Suprapubic skin (tissue), 4 donors: ENCODE measurements at regions not wholly inside any gene's neighbourhood (a gene's known extent, or its start where the extent isn't known, plus 50 kb on each side); places are given as distances from the start of the nearest gene placed in this dataset.

Experiments used
- DNase-seq, 2 donors: peaks; one replicate each; pipeline ENCODE4 v3.0.0-alpha.2; 2019; ENCODE audit warnings: low spot score in 2 of 2
- H3K27ac ChIP-seq: fragments of 200-600 bp; sonication (generic); one replicate; pipeline ENCODE4 v1.5.1; 2019
- H3K27me3 ChIP-seq: fragments of 200-600 bp; sonication (generic); one replicate; pipeline ENCODE4 v1.5.1; 2019
- H3K36me3 ChIP-seq: fragments of 200-600 bp; sonication (generic); one replicate; pipeline ENCODE4 v1.5.1; 2019
- H3K4me1 ChIP-seq: fragments of 200-600 bp; sonication (generic); one replicate; pipeline ENCODE4 v1.5.1; 2019
- H3K4me3 ChIP-seq: fragments of 200-600 bp; sonication (generic); one replicate; pipeline ENCODE4 v1.5.1; 2019; ENCODE audit warnings: mild to moderate bottlenecking
- H3K9me3 ChIP-seq: fragments of 200-600 bp; sonication (generic); one replicate; pipeline ENCODE4 v1.5.1; 2019
- EP300 ChIP-seq: sonication (generic); formaldehyde crosslinking; IDR thresholded peaks from one replicate; pipeline ENCODE4 v1.6.1; 2017; ENCODE audit warnings: antibody characterized with exemption
- POLR2A ChIP-seq, 2 donors: fragments of 450-650 bp; IDR thresholded peaks; one replicate each; pipeline ENCODE4 v1.6.1; 2017; ENCODE audit warnings: antibody characterized with exemption in 2 of 2, mild to moderate bottlenecking in 2 of 2, moderate library complexity in 2 of 2
- POLR2AphosphoS5 ChIP-seq, 3 donors: sonication (generic); formaldehyde crosslinking; IDR thresholded peaks; one replicate each; pipeline ENCODE4 v1.6.1; 2017; ENCODE audit warnings: antibody characterized with exemption in 3 of 3
- WGBS: methylation state at CpG from one replicate; pipeline ENCODE4 v1.1.5; 2018; 5-methylcytosine and 5-hydroxymethylcytosine counted together
- TF ChIP-seq, protein P1 (sequence below), 2 donors: fragments of 200-600 bp in 1 of 2; fragments of 450-650 bp in 1 of 2; sonication (generic) in 1 of 2; IDR thresholded peaks; one replicate each; pipeline ENCODE4 v1.5.1; 2016 to 2019; ENCODE audit warnings: antibody characterized with exemption in 2 of 2, mild to moderate bottlenecking in 1 of 2, moderate library complexity in 1 of 2

- DNase-seq = no peak
- peaks cover 56% of the 10 kb centered on the region for H3K4me1 ChIP-seq
- WGBS = 32% methylated on average over 4 of the region's 4 CpGs
- no peaks in the 10 kb centered on the region for H3K27me3 ChIP-seq
- no peaks in the 10 kb centered on the region for H3K9me3 ChIP-seq
- H3K36me3 ChIP-seq = no peaks in the 10 kb centered on the region
- peak overlapping the region; percentile 92 for H3K27ac ChIP-seq
- TF ChIP-seq EP300 = no peak
- TF ChIP-seq POLR2AphosphoS5 (IDR thresholded peaks at IDR 0.05) = no peak
- TF ChIP-seq, protein P1, sequence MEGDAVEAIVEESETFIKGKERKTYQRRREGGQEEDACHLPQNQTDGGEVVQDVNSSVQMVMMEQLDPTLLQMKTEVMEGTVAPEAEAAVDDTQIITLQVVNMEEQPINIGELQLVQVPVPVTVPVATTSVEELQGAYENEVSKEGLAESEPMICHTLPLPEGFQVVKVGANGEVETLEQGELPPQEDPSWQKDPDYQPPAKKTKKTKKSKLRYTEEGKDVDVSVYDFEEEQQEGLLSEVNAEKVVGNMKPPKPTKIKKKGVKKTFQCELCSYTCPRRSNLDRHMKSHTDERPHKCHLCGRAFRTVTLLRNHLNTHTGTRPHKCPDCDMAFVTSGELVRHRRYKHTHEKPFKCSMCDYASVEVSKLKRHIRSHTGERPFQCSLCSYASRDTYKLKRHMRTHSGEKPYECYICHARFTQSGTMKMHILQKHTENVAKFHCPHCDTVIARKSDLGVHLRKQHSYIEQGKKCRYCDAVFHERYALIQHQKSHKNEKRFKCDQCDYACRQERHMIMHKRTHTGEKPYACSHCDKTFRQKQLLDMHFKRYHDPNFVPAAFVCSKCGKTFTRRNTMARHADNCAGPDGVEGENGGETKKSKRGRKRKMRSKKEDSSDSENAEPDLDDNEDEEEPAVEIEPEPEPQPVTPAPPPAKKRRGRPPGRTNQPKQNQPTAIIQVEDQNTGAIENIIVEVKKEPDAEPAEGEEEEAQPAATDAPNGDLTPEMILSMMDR (IDR thresholded peaks at IDR 0.05) = no peak
- no peak for TF ChIP-seq POLR2A (IDR thresholded peaks at IDR 0.05)
- H3K4me3 ChIP-seq = peak overlapping the region; percentile 8
Observed at GRCh38 chr12:14258575-14258940, 106.9 kb upstream of the ATF7IP start.

DNA sequence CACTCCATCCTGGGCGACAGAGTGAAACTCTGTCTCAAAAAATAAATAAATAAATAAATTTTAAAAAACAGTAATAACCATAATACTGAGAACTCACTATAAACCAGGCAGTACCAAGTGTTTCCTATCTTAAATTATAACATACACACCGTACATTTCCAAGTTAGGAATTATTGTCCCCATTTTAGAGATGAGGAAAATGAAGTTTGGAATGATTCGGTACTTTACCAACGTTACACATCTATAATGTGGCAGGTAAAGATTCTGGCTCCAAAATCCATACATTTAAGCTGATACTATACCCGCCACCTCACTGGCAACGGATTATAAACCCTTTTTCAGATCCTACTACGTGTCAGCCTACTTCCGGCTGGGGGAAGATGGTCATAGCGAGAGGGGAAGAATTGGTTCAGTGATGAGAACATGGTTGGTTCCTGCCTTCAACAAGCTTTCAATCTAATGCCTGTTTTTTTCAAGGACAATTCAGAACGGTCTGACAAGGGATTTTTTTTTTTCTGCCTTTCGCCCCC is 105.9 kb upstream of the ATF7IP start:
- TF ChIP-seq POLR2AphosphoS5 (IDR thresholded peaks at IDR 0.05) (no peak), EP300 (no peak), POLR2A (IDR thresholded peaks at IDR 0.05) (no peak)
- TF ChIP-seq, protein P1 (IDR thresholded peaks at IDR 0.05) = no peak
- 79% methylated on average over 11 of the region's 11 CpGs for WGBS
- H3K4me1 ChIP-seq = peaks cover 56% of the 10 kb centered on the region

DNA sequence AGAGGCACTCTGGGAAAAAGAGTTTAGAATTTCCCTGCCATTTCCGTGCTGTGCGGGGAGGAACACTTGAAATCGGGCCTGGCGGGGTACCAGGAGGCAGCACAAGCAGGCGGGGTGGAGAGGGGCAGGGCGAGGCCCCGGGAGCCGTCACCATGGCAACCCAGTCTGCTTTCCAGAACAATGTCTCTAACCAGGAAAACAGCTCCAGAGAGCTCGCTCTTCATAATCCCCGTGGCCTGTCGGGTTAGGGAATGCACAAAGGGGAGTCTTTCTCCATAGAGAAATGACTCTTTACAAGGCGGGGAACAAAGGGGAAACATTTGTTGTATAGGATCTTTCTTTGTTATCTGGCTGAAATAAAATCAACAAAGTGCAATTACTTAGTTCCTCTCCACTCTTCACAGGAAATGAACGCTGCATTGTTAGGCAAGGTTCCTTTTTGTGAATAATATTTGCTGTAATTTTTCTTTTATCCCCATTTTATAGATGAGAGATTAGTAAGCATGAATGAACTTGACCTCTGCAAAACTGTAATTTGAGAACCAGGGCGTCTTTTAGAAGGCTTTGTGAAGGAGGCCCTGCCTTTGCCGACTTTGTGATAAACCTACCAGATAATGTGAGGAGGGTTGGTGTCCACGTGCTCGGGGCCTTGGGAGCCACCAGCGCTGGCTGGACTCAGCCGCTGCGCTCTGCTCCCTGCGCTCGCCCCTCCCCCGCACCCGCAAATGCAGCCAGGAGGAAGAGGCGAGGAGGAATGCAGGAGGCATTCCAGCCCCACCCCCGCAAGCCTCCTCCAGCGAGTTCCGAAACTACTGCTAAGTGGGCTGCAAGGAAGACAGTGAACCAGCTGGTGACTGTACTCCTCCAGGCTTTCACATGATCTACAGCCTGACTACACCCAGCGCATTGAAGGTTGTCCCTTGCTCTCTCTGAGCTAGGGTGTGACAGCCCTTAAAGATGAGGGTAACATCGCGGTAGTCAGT is 105.2 kb upstream of the ATF7IP start:
- Histone ChIP-seq H3K4me3 (peak overlapping the region; percentile 33), H3K27me3 (no peaks in the 10 kb centered on the region), H3K9me3 (no peaks in the 10 kb centered on the region), H3K36me3 (no peaks in the 10 kb centered on the region), H3K27ac (peak overlapping the region; percentile 92), H3K4me1 (peaks cover 56% of the 10 kb centered on the region)
- DNase-seq = peak; percentile 98
- TF ChIP-seq POLR2A (IDR thresholded peaks at IDR 0.05) (no peak), POLR2AphosphoS5 (IDR thresholded peaks at IDR 0.05) (peak in 2 of 3 donors; percentile 34 to 48)
- WGBS = 13% methylated on average over 21 of the region's 31 CpGs

More for the DNA sequence above, 105.9 kb upstream of the ATF7IP start:
- no peak for DNase-seq
- no peaks in the 10 kb centered on the region for H3K36me3 ChIP-seq
- no peaks in the 10 kb centered on the region for H3K9me3 ChIP-seq
- peak overlapping the region; percentile 92 for H3K27ac ChIP-seq
- no peaks in the 10 kb centered on the region for H3K27me3 ChIP-seq
- no peak overlapping the region for H3K4me3 ChIP-seq

GRCh38 chr12:14261096-14261495 is 104.4 kb upstream of the ATF7IP start:
- H3K4me3 ChIP-seq = peak overlapping the region; percentile 33
- no peaks in the 10 kb centered on the region for H3K36me3 ChIP-seq
- peaks cover 56% of the 10 kb centered on the region for H3K4me1 ChIP-seq
- DNase-seq = no peak
- peak overlapping the region; percentile 92 for H3K27ac ChIP-seq
- no peaks in the 10 kb centered on the region for H3K9me3 ChIP-seq
- H3K27me3 ChIP-seq = no peaks in the 10 kb centered on the region
- TF ChIP-seq, protein P1 (IDR thresholded peaks at IDR 0.05) = no peak
- TF ChIP-seq EP300 (no peak), POLR2AphosphoS5 (IDR thresholded peaks at IDR 0.05) (no peak), POLR2A (IDR thresholded peaks at IDR 0.05) (no peak)
- 70% methylated on average over 6 of the region's 6 CpGs for WGBS

GRCh38 chr12:14261861-14262260 is 103.6 kb upstream of the ATF7IP start:
- 91% methylated on average over 2 of the region's 2 CpGs for WGBS

More at GRCh38 chr12:14261861-14262260, 103.6 kb upstream of the ATF7IP start:
- DNase-seq = no peak
- H3K36me3 ChIP-seq = no peaks in the 10 kb centered on the region
- H3K4me1 ChIP-seq = peaks cover 49% of the 10 kb centered on the region
- no peaks in the 10 kb centered on the region for H3K9me3 ChIP-seq
- peak overlapping the region; percentile 31 for H3K27ac ChIP-seq
- H3K4me3 ChIP-seq = no peak overlapping the region
- no peaks in the 10 kb centered on the region for H3K27me3 ChIP-seq
- TF ChIP-seq, protein P1 (IDR thresholded peaks at IDR 0.05) = no peak
- TF ChIP-seq POLR2A (IDR thresholded peaks at IDR 0.05) = no peak
- no peak for TF ChIP-seq EP300
- TF ChIP-seq POLR2AphosphoS5 (IDR thresholded peaks at IDR 0.05) = no peak
